IMR-90 (cell line): ENCODE measurements at regions not wholly inside any gene's neighbourhood (a gene's known extent, or its start where the extent isn't known, plus 50 kb on each side); places are given as distances from the start of the nearest gene placed in this dataset.
"Not testable (repeated sequence)": the region's sequence is repeated elsewhere in the genome, so short reads cannot be mapped to it uniquely, and the experiment has no call there.

Source experiments
- CEBPB ChIP-seq: IDR thresholded peaks from 2 replicates; pipeline ENCODE4 v1.6.1; 2012; ENCODE audit warnings: low read depth, low read length, improper control_type of control experiment
- CTCF ChIP-seq: conservative IDR thresholded peaks from 2 replicates; pipeline ENCODE4 v1.5.1; 2012; ENCODE audit warnings: mild to moderate bottlenecking, low read depth, low read length, improper control_type of control experiment
- FOS ChIP-seq: fragments of 150-350 bp; IDR thresholded peaks from 2 replicates; pipeline ENCODE4 v1.6.1; 2016; ENCODE audit warnings: low read depth, low read length
- POLR2A ChIP-seq: IDR thresholded peaks from 2 replicates; pipeline ENCODE4 v1.6.1; 2012; ENCODE audit warnings: mild to moderate bottlenecking, low read depth, low read length
- RAD21 ChIP-seq: IDR thresholded peaks from 2 replicates; pipeline ENCODE4 v1.6.1; 2012; ENCODE audit warnings: low read length, improper control_type of control experiment
- RFX5 ChIP-seq: IDR thresholded peaks from 2 replicates; pipeline ENCODE4 v1.8.0; 2012; ENCODE audit warnings: low read depth, mild to moderate bottlenecking, low read length, moderate library complexity
- USF2 ChIP-seq: fragments of 150-350 bp; IDR thresholded peaks from 2 replicates; pipeline ENCODE4 v1.6.1; 2017; ENCODE audit warnings: mild to moderate bottlenecking, antibody characterized with exemption, low read length, low read depth

GRCh38 chrX:37085699-37086098, 77.5 kb downstream of the FAM47C start:
- not testable (repeated sequence) for TF ChIP-seq POLR2A, CTCF, RFX5, USF2, RAD21, CEBPB, FOS
